SU-DHL-6 (cell line): ENCODE measurements at regions not wholly inside any gene's neighbourhood (a gene's known extent, or its start where the extent isn't known, plus 50 kb on each side); places are given as distances from the start of the nearest gene placed in this dataset.

Experiments
- H2AFZ ChIP-seq: fragments of 200-600 bp; sonication (generic); 2 replicates; pipeline ENCODE4 v1.6.1; 2014; ENCODE audit warnings: low read depth, mild to moderate bottlenecking, moderate library complexity, mixed read lengths, antibody characterized with exemption, low read length; ENCODE audit not compliant: severe bottlenecking
- H3F3A ChIP-seq: fragments of 200-600 bp; shearing (Covaris generic); 2 replicates; pipeline ENCODE4 v1.6.0; 2016; ENCODE audit warnings: antibody characterized with exemption, mild to moderate bottlenecking; ENCODE audit not compliant: insufficient read depth
- H3K27ac ChIP-seq: fragments of 200-600 bp; sonication (generic); 2 replicates; pipeline ENCODE4 v1.5.1; 2016; ENCODE audit warnings: low read depth, mild to moderate bottlenecking, low read length, moderate library complexity, mixed read lengths
- H3K27me3 ChIP-seq: fragments of 200-600 bp; sonication (generic), shearing (Covaris generic); 2 replicates; pipeline ENCODE4 v1.6.0; 2014; ENCODE audit warnings: mild to moderate bottlenecking, low read length
- H3K36me3 ChIP-seq: fragments of 200-600 bp; sonication (generic); 2 replicates; pipeline ENCODE4 v1.6.1; 2014; ENCODE audit warnings: mild to moderate bottlenecking, low read length, mixed read lengths
- H3K4me2 ChIP-seq: fragments of 300-600, 200-600 bp; shearing (Covaris generic), sonication (generic); 2 replicates; pipeline ENCODE4 v1.6.0; 2014; ENCODE audit warnings: low read length, low read depth, mild to moderate bottlenecking; ENCODE audit not compliant: poor library complexity, severe bottlenecking
- H3K4me3 ChIP-seq: fragments of 200-600 bp; sonication (generic); 2 replicates; pipeline ENCODE4 v1.5.1; 2014; ENCODE audit warnings: antibody characterized with exemption, low read length, mild to moderate bottlenecking, mixed read lengths; ENCODE audit not compliant: insufficient read depth, poor library complexity, severe bottlenecking
- H3K79me2 ChIP-seq: fragments of 200-600 bp; sonication (generic); 2 replicates; pipeline ENCODE4 v1.6.1; 2014; ENCODE audit warnings: mild to moderate bottlenecking, low read length, moderate library complexity; ENCODE audit not compliant: insufficient read depth
- H3K9ac ChIP-seq: fragments of 200-600 bp; sonication (generic); 2 replicates; pipeline ENCODE4 v1.7.0; 2014; ENCODE audit warnings: mild to moderate bottlenecking, low read length
- H3K9me2 ChIP-seq: fragments of 200-600 bp; sonication (generic); replicated peaks from 2 replicates; pipeline ENCODE4 v1.6.1; 2014; ENCODE audit warnings: low read length; ENCODE audit not compliant: insufficient read depth
- H3K9me3 ChIP-seq: fragments of 200-600 bp; sonication (generic); 2 replicates; pipeline ENCODE4 v1.6.1; 2014; ENCODE audit warnings: low read length, mixed read lengths; ENCODE audit not compliant: insufficient read depth
- H4K20me1 ChIP-seq: fragments of 200-600 bp; sonication (generic); 2 replicates; pipeline ENCODE4 v1.6.1; 2014; ENCODE audit warnings: low read depth, mild to moderate bottlenecking, antibody characterized with exemption, low read length, moderate library complexity, mixed read lengths
- CTCF ChIP-seq: fragments of 200-600 bp; sonication (generic); IDR thresholded peaks from one replicate; pipeline ENCODE4 v1.5.1; 2017; ENCODE audit warnings: antibody characterized with exemption, mild to moderate bottlenecking, low read length, moderate library complexity; ENCODE audit not compliant: insufficient read depth, poor library complexity, severe bottlenecking
- EZH2phosphoT487 ChIP-seq: fragments of 200-600 bp; sonication (generic), shearing (Covaris generic); conservative IDR thresholded peaks from 2 replicates; pipeline ENCODE4 v1.6.1; 2018; ENCODE audit warnings: mild to moderate bottlenecking, antibody characterized with exemption, low read length, moderate library complexity, mixed read lengths

- H4K20me1 ChIP-seq: no peaks in the 10 kb centered on the region
Measured at GRCh38 chr3:67324554-67324953, 326.4 kb downstream of the KBTBD8 start.

More at GRCh38 chr3:67324554-67324953, 326.4 kb downstream of the KBTBD8 start:
- no peak overlapping the region for H3K4me2 ChIP-seq
- TF ChIP-seq CTCF: no peak
- TF ChIP-seq EZH2phosphoT487: no peak
- H3K27me3 ChIP-seq: no peaks in the 10 kb centered on the region
- no peaks in the 10 kb centered on the region for H3K36me3 ChIP-seq
- no peak overlapping the region for H3K27ac ChIP-seq
- H3K79me2 ChIP-seq: no peaks in the 10 kb centered on the region
- no peak overlapping the region for H3K9ac ChIP-seq
- H3K9me2 ChIP-seq: no peaks in the 10 kb centered on the region
- no peak overlapping the region for H2AFZ ChIP-seq
- H3K4me3 ChIP-seq: no peak overlapping the region
- no peaks in the 10 kb centered on the region for H3K9me3 ChIP-seq
- no peaks in the 10 kb centered on the region for H3F3A ChIP-seq
